ENCODE measurements at regions not wholly inside any gene's neighbourhood (a gene's known extent, or its start where the extent isn't known, plus 50 kb on each side); places are given as distances from the start of the nearest gene placed in this dataset.

DNA sequence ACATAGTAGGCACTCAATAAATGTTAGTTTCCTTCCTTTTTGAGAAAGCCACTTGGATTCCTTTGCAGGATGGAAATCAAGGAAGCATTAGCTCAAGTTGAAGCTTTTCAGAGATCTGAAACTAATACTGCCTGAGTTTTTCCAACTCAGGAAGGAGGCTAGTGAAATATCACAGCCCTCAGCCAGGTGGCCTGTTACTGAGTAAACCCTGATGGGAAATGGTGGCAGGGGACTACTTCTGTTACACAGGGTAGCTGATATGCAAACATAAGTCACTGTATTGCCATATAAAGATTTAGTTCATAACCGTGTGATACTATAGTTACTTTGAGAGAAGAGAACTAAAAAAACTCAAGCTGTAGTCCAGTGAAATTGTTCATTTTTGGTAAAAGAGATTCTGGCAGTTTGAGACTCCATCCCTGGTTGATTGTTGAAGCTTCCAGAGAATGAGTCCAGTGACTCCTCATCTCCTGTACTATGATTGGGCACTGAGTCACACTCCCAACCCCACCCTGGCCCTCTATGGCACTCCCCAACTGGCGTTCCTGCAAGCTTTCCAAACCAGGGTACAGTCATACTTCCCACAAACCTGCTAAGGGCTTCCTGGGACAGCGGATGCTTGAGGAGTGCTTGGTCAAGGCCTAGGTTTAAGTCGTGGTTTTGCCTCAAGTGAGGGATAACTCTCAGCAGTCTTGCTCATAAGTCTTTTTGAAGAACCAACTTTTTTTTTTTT is 81.8 kb downstream of the MID1IP1 start (continued):
- TF ChIP-seq ZNF692 (tag by site-specific recombination; IDR thresholded peaks at IDR 0.05) (no peak), ZNF132 (tag by site-specific recombination; IDR thresholded peaks at IDR 0.05; ENCODE audit: borderline replicate concordance) (no peak), REPIN1 (tag by site-specific recombination; IDR thresholded peaks at IDR 0.05; ENCODE audit: low read depth) (no peak), GFI1B (tag by site-specific recombination; IDR thresholded peaks at IDR 0.05) (no peak), ZNF621 (tag by site-specific recombination; IDR thresholded peaks at IDR 0.05) (no peak), ZNF354C (tag by site-specific recombination; IDR thresholded peaks at IDR 0.05; ENCODE audit: borderline replicate concordance, low read depth) (no peak), ZNF184 (tag by site-specific recombination; IDR thresholded peaks at IDR 0.05) (no peak), HOXA7 (CRISPR knock-in tag; IDR thresholded peaks at IDR 0.05; ENCODE audit: borderline replicate concordance) (no peak), MEIS1 (CRISPR knock-in tag; IDR thresholded peaks at IDR 0.05; ENCODE audit: borderline replicate concordance) (no peak)

- POLR2A ChIA-PET, result no interaction called here
- no peak for TF ChIP-seq PATZ1 (tag by site-specific recombination; IDR thresholded peaks at IDR 0.05)
- no peak for TF ChIP-seq ZNF391 (tag by site-specific recombination; IDR thresholded peaks at IDR 0.05; ENCODE audit: borderline replicate concordance, low read depth)
- TF ChIP-seq REPIN1 (tag by site-specific recombination; IDR thresholded peaks at IDR 0.05; ENCODE audit: low read depth), result no peak
- no peak for TF ChIP-seq ZSCAN23 (tag by site-specific recombination; IDR thresholded peaks at IDR 0.05)
- TF ChIP-seq ZNF416 (tag by site-specific recombination; IDR thresholded peaks at IDR 0.05), result no peak
- no peak for TF ChIP-seq ZNF639 (tag by site-specific recombination; IDR thresholded peaks at IDR 0.05)
- no peak for TF ChIP-seq ZNF23 (tag by site-specific recombination; IDR thresholded peaks at IDR 0.05; ENCODE audit: borderline replicate concordance)
- TF ChIP-seq ZNF555 (tag by site-specific recombination; conservative IDR thresholded peaks at IDR 0.05), result no peak
- TF ChIP-seq ZNF146 (tag by site-specific recombination; IDR thresholded peaks at IDR 0.05), result no peak
- TF ChIP-seq ZBTB17 (tag by site-specific recombination; IDR thresholded peaks at IDR 0.05), result no peak
- no peak for TF ChIP-seq ZNF837 (tag by site-specific recombination; IDR thresholded peaks at IDR 0.05)
- TF ChIP-seq, protein P1, sequence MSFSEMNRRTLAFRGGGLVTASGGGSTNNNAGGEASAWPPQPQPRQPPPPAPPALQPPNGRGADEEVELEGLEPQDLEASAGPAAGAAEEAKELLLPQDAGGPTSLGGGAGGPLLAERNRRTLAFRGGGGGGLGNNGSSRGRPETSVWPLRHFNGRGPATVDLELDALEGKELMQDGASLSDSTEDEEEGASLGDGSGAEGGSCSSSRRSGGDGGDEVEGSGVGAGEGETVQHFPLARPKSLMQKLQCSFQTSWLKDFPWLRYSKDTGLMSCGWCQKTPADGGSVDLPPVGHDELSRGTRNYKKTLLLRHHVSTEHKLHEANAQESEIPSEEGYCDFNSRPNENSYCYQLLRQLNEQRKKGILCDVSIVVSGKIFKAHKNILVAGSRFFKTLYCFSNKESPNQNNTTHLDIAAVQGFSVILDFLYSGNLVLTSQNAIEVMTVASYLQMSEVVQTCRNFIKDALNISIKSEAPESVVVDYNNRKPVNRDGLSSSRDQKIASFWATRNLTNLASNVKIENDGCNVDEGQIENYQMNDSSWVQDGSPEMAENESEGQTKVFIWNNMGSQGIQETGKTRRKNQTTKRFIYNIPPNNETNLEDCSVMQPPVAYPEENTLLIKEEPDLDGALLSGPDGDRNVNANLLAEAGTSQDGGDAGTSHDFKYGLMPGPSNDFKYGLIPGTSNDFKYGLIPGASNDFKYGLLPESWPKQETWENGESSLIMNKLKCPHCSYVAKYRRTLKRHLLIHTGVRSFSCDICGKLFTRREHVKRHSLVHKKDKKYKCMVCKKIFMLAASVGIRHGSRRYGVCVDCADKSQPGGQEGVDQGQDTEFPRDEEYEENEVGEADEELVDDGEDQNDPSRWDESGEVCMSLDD (tag by site-specific recombination; IDR thresholded peaks at IDR 0.05), result no peak
- no peak for TF ChIP-seq ZNF530 (tag by site-specific recombination; IDR thresholded peaks at IDR 0.05; ENCODE audit: low read depth)
- TF ChIP-seq WT1 (tag by site-specific recombination; IDR thresholded peaks at IDR 0.05), result no peak
- TF ChIP-seq ZNF76 (tag by site-specific recombination; IDR thresholded peaks at IDR 0.05; ENCODE audit: borderline replicate concordance, low read depth), result no peak
- no peak for TF ChIP-seq PRDM1 (tag by site-specific recombination; IDR thresholded peaks at IDR 0.05)
- no peak for TF ChIP-seq HOXC10 (CRISPR knock-in tag; IDR thresholded peaks at IDR 0.05)
- TF ChIP-seq, protein P2, sequence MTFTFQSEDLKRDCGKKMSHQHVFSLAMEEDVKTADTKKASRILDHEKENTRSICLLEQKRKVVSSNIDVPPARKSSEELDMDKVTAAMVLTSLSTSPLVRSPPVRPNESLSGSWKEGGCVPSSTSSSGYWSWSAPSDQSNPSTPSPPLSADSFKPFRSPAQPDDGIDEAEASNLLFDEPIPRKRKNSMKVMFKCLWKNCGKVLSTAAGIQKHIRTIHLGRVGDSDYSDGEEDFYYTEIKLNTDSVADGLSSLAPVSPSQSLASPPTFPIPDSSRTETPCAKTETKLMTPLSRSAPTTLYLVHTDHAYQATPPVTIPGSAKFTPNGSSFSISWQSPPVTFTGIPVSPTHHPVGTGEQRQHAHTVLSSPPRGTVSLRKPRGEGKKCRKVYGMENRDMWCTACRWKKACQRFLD (tag by site-specific recombination; IDR thresholded peaks at IDR 0.05), result no peak
- no peak for TF ChIP-seq ZNF2 (tag by site-specific recombination; IDR thresholded peaks at IDR 0.05)
- TF ChIP-seq ZNF132 (tag by site-specific recombination; IDR thresholded peaks at IDR 0.05; ENCODE audit: borderline replicate concordance), result no peak
Measured at GRCh38 chrX:38886112-38886511, 84.9 kb downstream of the MID1IP1 start.

More at GRCh38 chrX:38886112-38886511, 84.9 kb downstream of the MID1IP1 start:
- Histone ChIP-seq H3K27ac (ENCODE audit: extremely low read depth, low read depth, low read length) (no peak overlapping the region), H3K4me3 (ENCODE audit: low read depth, low read length) (no peak overlapping the region), H3K4me1 (ENCODE audit: control insufficient read depth, insufficient read depth, low read length) (no peaks in the 10 kb centered on the region), H3K9me3 (ENCODE audit: control insufficient read depth, insufficient read depth, low read depth, low read length) (no peaks in the 10 kb centered on the region), H3K36me3 (ENCODE audit: control insufficient read depth in 2 of 2, insufficient read depth in 1 of 2, low read length in 2 of 2) (no peaks in the 10 kb centered on the region)
- CTCF ChIA-PET, result interaction anchor here (0.6 kb wide), 1 partner anchor 128 kb away, joined by 5 read pairs; no protein-coding TSS in a partner anchor

Measured in HEK293 (cell line).